DND-41 (cell line): ENCODE measurements at regions not wholly inside any gene's neighbourhood (a gene's known extent, or its start where the extent isn't known, plus 50 kb on each side); places are given as distances from the start of the nearest gene placed in this dataset.

Experiments used
- ATAC-seq: fragments of 200-7000 bp; cut with Tn5 transposase; 3 replicates; pipeline ENCODE4 v1.9.1; 2021; ENCODE audit warnings: low read depth; ENCODE audit not compliant: insufficient read depth
- DNase-seq: peaks from one replicate; pipeline ENCODE4 v3.0.0-alpha.2; 2020
- H2AFZ ChIP-seq: 2 replicates; pipeline ENCODE4 v1.6.0; 2012; ENCODE audit warnings: low read depth, low read length
- H3K27ac ChIP-seq: 2 replicates; pipeline ENCODE4 v1.5.1; 2012; ENCODE audit warnings: low read length, inconsistent platforms
- H3K27me3 ChIP-seq: fragments of 200-600 bp; sonication (generic); 2 replicates; pipeline ENCODE4 v1.6.0; 2012; ENCODE audit warnings: low read length, mild to moderate bottlenecking, inconsistent platforms; ENCODE audit not compliant: insufficient read depth, poor library complexity
- H3K36me3 ChIP-seq: 2 replicates; pipeline ENCODE4 v1.5.1; 2012; ENCODE audit warnings: low read length, inconsistent platforms; ENCODE audit not compliant: insufficient read depth
- H3K4me1 ChIP-seq: 2 replicates; pipeline ENCODE4 v1.5.1; 2012; ENCODE audit warnings: mild to moderate bottlenecking, low read length; ENCODE audit not compliant: insufficient read depth
- H3K4me2 ChIP-seq: 2 replicates; pipeline ENCODE4 v1.6.0; 2012; ENCODE audit warnings: mild to moderate bottlenecking, moderate library complexity, low read length, inconsistent platforms; ENCODE audit not compliant: insufficient read depth
- H3K4me3 ChIP-seq, 2 experiments: fragments of 200-600 bp in 1 of 2; shearing (Covaris generic) in 1 of 2; 2 replicates each; pipeline ENCODE4 v1.5.1; 2012 to 2016; ENCODE audit warnings: inconsistent platforms in 2 of 2, low read length in 2 of 2, mild to moderate bottlenecking in 2 of 2, low read depth in 1 of 2, moderate library complexity in 1 of 2
- H3K79me2 ChIP-seq: 2 replicates; pipeline ENCODE4 v1.6.0; 2012; ENCODE audit warnings: low read length, inconsistent platforms; ENCODE audit not compliant: insufficient read depth
- H3K9ac ChIP-seq: 2 replicates; pipeline ENCODE4 v1.6.0; 2012; ENCODE audit warnings: low read depth, mild to moderate bottlenecking, inconsistent platforms, low read length, moderate library complexity
- H3K9me3 ChIP-seq: 2 replicates; pipeline ENCODE4 v1.5.1; 2012; ENCODE audit warnings: low read length, moderate library complexity, mild to moderate bottlenecking, inconsistent platforms; ENCODE audit not compliant: insufficient read depth, severe bottlenecking
- H4K20me1 ChIP-seq: 2 replicates; pipeline ENCODE4 v1.6.0; 2012; ENCODE audit warnings: low read length; ENCODE audit not compliant: insufficient read depth
- CTCF ChIP-seq: IDR thresholded peaks from 2 replicates; pipeline ENCODE4 v1.5.1; 2012; ENCODE audit warnings: borderline replicate concordance, low read length, moderate library complexity, mild to moderate bottlenecking; ENCODE audit not compliant: poor library complexity, severe bottlenecking; ENCODE audit errors: extremely low read depth
- EZH2 ChIP-seq: IDR thresholded peaks from 3 replicates; pipeline ENCODE4 v1.6.1; 2012; ENCODE audit warnings: borderline replicate concordance, low read depth, mild to moderate bottlenecking, moderate library complexity, low read length, inconsistent platforms; ENCODE audit not compliant: severe bottlenecking

- no peak for TF ChIP-seq CTCF
- TF ChIP-seq EZH2 = no peak
- DNase-seq (no peak), ATAC-seq (no peak)
- Histone ChIP-seq H3K79me2 (no peaks in the 10 kb centered on the region), H3K4me2 (no peak overlapping the region), H3K4me3 (no peak overlapping the region), H3K4me1 (no peaks in the 10 kb centered on the region), H3K27ac (no peak overlapping the region), H3K9ac (no peak overlapping the region), H2AFZ (no peak overlapping the region), H3K27me3 (no peaks in the 10 kb centered on the region), H4K20me1 (no peaks in the 10 kb centered on the region), H3K36me3 (no peaks in the 10 kb centered on the region), H3K9me3 (no peaks in the 10 kb centered on the region)
These were observed 347.4 kb downstream of the LIG4 start for GRCh38 chr13:107867701-107868661.

DNA sequence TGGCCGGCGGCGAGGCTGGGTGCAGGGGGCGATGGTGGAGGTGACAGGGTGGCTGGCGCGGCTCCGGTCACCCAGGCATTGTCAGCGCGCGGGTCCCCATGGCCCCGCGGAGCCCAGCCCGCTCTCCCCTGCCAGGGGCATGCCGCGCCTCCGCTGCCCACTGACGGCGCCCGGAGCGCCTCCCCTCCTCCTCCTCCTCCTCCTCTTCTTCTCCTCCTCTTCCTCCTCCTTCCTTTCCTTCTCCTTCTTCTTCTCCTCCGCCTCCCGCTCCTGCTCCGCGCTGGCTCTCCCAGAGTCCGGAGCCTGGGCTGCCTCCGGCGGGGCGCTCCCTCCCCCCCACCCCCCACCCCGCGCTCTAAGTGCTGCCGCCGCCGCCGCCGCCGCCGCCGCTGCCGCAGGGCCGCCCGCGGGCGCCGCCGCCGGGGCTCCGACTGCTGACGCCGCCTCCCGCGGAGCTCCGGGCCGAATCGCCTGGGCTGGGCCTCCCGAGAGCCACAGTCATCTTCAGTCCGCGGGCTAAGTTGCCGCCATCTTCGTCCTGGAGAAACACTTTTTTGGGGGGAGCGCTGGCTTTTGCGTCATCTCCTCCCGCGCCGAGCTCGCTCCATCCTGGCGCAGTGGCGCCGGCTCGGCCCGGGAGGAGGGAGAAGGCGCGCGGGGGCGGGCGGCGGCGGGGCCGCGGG, 348.3 kb downstream of the LIG4 start:
- Histone ChIP-seq H3K9ac (no peak overlapping the region), H4K20me1 (no peaks in the 10 kb centered on the region), H3K4me1 (no peaks in the 10 kb centered on the region), H3K9me3 (no peaks in the 10 kb centered on the region), H2AFZ (no peak overlapping the region), H3K79me2 (no peaks in the 10 kb centered on the region), H3K36me3 (no peaks in the 10 kb centered on the region), H3K27me3 (no peaks in the 10 kb centered on the region), H3K4me3 (no peak overlapping the region), H3K27ac (no peak overlapping the region), H3K4me2 (no peak overlapping the region)
- no peak for ATAC-seq
- no peak for TF ChIP-seq EZH2
- no peak for TF ChIP-seq CTCF
- no peak for DNase-seq

- no peak overlapping the region for H3K9ac ChIP-seq
- no peak overlapping the region for H3K4me2 ChIP-seq
- no peak for TF ChIP-seq EZH2
- TF ChIP-seq CTCF = no peak
- H3K4me1 ChIP-seq = no peaks in the 10 kb centered on the region
- DNase-seq = no peak
- H4K20me1 ChIP-seq = no peaks in the 10 kb centered on the region
- H3K36me3 ChIP-seq = no peaks in the 10 kb centered on the region
- no peak overlapping the region for H3K4me3 ChIP-seq
- no peak for ATAC-seq
- H3K27me3 ChIP-seq = no peaks in the 10 kb centered on the region
- H3K9me3 ChIP-seq = no peaks in the 10 kb centered on the region
- H3K79me2 ChIP-seq = no peaks in the 10 kb centered on the region
- H2AFZ ChIP-seq = no peak overlapping the region
- no peak overlapping the region for H3K27ac ChIP-seq
These were observed 349.1 kb downstream of the LIG4 start for GRCh38 chr13:107866032-107866940.
